HG03442 (cell line): ENCODE measurements at regions not wholly inside any gene's neighbourhood (a gene's known extent, or its start where the extent isn't known, plus 50 kb on each side); places are given as distances from the start of the nearest gene placed in this dataset.

Experiments used
- ATAC-seq: cut with Tn5 transposase; IDR thresholded peaks from one replicate; pipeline ENCODE4 v1.9.1; 2021; ENCODE audit warnings: mild to moderate bottlenecking, moderate library complexity; ENCODE audit not compliant: unreplicated experiment

DNA sequence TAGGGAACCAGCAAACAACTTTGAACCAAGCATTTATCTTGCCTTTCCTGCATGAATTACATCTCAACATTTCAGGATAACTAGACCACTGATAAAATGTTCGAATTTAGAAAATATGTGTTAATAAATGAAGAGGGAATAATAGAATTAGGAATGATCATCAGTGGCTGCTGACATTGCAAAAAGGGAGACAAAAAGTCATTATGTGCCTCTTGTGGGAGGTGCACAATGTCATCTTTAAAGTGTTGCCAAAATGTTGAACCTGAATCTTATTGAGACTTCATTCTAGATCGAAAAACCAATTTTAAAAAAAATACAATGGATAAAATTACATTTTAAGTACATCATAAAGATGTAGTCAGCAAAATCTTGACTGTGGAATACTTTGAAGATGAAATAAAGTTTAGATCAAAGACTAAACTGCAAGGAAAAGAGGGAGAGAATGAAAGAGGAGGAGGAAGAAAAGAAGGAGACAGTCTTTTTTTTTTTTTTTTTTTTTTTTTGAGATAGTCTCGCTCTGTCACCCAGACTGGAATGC, 299.3 kb downstream of the FBXW7 start:
- no peak for ATAC-seq

DNA sequence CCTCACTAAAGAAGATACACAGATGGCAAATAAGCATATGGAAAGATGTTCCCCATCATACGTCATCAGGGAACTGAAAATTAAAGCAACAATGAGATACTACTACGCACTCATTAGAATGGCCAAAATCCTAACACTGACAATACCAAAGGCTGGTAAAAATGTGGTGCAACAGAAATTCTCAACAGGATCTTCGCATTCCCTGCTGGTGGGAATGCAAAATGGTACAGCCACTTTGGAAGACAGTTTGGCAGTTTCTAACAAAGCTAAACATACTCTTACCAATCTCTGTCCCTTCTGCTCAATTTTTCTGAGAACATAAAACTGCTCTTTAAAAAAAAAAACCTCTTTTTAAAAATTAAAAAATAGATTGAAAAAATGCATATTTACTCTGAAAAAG, 300.2 kb downstream of the FBXW7 start:
- no peak for ATAC-seq

DNA sequence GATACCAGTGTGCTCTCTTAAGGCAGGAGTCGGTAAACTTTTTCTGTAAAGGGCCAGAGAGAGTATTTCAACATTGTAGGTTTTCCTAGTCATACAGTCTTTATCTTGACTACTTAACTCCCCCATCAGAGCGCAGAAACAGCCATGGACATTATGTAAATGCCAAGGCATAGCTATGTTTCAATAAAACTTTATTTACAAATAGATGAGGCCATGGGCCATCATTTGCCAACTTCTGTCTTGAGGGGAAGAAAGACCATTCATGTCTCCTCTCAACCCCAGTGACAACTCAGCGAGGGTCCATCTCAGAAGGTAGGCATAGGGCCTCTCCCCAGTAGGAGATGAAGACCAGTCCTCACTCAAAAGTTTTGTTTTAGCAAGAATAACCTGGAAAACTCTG, 301.3 kb downstream of the FBXW7 start:
- no peak for ATAC-seq

GRCh38 chr4:152232271-152232670, 303.6 kb downstream of the FBXW7 start:
- ATAC-seq, result no peak

DNA sequence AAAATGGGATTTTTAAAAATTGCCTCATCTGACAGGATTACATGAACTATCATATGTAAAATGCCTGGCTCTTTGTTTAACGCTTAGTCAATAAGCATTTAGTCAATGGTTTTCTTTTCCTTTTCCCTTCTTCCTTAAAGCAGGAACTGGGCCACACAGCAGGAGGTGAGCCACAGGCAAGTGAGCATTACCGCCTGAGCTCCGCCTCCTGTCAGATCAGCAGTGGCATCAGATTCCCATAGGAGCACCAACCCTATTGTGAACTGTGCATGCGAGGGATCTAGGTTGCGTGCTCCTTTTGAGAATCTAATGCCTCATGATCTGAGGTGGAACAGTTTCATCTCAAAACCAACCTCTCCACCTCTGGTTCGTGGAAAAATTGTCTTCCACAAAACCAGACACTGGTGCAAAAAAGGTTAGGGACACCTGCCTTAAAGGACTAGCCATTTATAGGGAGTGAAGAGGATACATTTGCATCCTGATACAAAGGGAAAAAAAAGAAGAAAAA, 306.1 kb downstream of the FBXW7 start:
- no peak for ATAC-seq

DNA sequence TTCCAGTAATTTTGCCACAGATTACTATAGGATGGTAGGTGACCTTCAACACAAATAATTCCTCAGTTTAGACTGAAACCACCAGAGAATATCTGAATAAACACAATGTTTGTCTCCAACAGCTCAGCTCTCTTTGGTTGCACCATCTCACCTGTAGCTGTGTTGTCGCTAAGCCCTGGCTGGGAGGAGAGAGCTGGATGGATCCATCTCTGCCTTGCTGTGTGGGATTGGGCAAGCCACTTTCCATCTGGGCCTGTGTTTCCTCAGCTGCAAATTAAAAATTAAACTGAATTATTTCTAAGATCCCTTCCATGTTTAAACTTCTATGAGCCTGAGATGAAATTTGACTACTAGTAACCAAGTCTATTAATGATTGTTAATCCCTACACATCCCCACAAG, 310.2 kb downstream of the FBXW7 start:
- ATAC-seq, result no peak

DNA sequence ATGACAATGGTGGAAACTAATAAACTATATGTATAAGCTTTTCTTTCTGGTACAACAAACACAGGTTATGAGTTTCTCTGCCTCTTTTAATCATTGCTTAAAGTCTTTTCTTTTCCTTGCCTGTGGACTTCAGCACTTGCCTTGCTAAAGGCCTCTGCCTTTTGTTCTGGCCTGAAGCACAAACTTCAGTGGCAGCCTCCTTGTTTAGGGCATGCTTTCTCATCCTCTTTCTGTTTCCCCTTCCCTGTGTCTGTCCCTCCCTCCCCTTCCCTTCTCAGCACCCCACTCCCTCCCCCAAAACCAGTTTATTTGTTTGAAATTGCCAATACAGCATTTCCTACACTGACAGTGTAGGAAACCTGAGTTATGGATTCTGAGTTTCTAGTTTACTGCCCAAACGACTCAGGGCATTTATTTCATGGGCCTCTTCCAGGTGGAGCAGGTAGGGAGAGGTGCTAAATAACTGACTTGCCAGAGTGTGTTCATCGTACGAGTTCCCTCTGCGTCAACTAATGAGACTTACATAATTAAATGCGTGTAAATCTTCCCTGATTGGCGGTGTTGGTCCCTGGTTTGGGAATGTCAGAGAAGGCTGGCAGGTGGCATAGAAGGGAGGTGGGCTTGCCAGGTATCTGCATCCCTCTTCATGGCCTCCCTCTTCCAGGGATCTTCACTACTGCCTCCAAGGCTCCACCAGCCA, 311.0 kb downstream of the FBXW7 start:
- ATAC-seq, result no peak

- ATAC-seq, result no peak
Observed at GRCh38 chr4:152224223-152224622, 311.7 kb downstream of the FBXW7 start.

- no peak for ATAC-seq
Observed at GRCh38 chr4:152223600-152223999, 312.3 kb downstream of the FBXW7 start.

DNA sequence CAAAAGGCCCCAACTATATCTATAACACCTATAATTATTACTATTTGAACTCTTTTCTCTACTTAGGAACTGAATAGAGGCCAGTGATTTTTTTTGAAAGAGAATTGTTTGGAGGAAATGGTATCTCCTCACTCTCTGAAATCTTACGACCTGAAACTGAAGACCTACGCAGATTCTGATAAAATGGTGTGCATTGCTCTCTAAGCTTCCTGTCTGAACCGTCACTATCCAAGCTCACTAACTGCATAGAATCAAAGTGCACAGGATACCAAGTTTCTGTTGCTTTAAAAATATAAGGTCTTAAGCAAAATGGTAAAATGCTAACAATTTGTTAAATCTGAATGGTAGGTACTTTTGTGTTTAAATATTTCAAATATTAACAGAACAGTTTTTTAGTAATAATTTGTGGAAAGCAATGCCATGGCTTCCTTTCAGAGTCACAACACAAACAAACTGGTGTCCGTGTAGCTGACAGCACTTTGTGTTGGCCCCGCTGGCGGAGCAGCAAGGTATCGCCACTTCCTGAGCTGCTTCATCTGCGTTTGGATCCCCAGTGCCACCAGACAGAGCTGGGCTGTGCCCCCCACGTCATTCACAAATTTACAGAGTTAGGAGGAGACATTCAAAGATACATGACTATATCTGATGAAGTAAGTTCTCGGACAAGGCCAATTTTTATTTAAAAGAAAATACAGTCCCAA, 313.9 kb downstream of the FBXW7 start:
- no peak for ATAC-seq

DNA sequence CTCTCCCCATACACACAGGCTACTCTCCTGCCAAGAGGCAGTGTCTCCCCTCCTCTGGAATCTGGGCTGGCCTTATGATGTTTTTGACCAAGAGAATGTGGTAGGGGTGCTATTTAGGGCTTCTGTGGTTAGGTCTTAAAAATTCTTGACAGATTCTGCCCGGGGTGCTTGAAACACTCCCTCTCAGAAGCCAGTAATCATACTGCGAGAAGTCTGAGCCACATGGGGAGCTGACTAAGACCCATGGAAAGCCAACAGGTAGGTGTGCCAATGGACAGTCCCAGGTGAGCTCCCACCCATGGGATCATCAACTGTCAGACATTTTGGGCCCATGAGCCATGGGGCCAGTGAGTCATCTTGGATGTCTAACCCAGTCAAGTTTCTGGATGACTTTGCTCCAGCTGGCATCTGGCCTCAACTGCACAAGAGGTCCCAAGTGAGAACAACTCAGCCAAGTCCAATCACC, 315.7 kb downstream of the FBXW7 start:
- ATAC-seq, result peak; percentile 75

GRCh38 chr4:152218576-152218975, 317.3 kb downstream of the FBXW7 start:
- no peak for ATAC-seq

DNA sequence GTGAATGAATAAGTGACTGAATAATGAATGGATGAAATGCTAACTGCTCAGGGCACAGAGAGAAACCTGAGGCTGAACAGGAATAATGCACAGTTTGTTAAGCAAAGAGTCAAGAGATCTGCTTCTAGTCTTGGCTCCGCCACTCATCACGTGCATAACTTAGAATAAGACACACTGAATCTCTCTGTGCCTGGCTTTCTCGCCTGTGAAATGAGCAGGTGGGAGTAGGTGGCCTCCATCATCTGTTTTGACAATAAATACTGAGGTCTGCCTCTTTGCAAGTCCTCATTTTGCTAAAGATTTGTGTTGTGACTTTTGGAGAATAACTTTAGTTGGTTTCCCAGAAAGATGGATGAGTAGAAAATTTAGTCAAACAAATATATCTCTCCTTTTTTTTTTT, 318.0 kb downstream of the FBXW7 start:
- no peak for ATAC-seq

DNA sequence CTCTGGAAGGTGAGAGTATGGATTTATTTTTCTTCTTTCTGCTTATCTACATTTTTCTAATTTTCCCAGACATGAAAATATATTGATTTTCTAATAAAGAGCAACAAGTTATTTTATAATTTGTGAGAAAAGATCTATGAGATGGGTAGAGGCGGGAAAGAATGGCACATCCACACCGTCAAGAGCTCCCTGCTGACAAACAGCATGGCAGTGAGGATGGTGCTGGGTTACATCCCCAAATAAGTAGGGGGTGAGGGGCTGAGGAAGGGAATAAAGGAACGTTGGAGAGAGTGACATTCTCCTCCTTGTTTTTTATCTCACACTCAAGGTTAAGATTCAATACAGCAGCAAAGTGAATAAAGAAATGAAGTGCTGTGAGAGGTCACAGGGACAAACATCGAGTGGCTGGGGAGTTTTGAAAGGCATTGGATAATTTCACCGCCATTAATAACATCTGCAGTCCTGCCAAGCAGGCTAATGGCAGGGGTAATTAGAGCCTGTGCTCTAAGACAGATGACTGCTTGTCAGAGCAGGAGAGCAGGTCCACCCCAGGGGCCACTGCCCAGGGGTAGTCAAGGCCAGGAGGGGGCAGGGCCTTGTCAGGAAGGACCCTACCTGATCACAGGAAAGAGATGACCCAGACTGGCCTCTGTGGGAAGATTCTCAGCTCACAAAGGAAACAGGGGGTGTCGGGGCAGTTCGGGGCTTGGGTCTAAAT, 323.8 kb downstream of the FBXW7 start:
- no peak for ATAC-seq

DNA sequence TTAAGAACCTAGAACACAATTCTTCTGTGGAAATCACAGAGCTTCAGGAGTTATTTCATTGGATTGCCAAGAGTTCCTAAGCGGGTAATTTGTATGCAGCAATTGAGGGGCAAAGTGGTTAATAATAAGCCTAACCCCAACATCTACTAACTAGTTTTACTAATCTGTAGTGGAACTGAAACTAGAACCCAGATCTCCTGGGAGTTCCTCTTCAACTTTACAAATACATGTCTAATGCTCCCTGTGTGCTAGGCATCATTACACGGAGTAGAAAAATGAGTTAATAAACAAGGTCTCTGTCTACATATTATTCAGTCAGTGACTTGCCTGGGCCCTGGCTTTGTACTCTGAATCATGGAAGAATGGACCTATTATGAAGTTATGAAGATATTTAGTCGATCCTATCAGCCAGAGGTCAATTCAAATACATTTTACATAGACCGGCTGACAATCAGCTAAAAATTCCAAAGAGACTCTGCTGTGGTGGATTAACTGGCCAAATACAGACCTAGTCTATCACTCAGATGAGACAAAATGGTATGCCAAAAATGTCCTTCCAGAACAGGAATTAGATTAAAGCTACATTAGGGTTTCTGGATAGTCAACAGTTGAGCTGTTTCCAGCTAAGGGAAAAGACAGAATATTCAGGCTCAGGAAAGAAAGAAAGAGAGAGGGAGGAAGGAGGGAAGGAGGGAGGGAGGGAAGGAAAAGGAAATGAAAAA, 326.0 kb downstream of the FBXW7 start:
- peak; percentile 36 for ATAC-seq

- no peak for ATAC-seq
Observed at GRCh38 chr4:152207378-152207720, 328.5 kb downstream of the FBXW7 start.

DNA sequence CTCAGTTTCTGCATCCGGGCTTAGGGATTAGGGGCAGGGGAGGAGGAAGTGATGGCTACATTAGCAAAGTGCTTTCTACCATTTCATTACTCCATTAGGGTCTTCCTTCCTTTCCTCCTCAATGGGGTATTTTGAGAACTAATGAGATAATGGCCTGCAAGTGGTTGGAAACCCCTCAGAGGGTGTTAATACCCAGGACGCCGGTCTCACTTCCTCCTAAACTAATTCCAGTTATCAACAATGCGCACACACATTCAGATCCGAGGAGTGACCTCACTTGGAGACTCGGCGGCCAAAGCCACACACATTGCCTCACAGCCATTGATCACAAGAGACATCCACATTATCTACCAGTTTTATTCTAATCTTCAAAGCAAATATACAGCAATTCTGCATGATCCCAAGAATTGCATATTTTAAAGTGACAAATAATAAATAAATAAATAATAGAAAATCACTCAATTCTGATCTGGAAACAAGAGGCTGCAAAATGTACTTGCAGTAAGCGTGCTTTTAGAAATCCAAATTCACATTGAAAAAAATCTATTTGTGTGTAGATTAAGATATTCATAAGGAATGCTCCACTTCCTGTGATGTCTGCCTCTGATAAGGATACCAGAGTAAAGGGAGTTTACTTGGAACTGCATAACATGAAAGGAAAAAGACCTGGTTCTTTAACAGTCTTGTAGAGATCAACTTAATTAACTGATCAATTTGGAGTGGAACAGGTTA, 329.1 kb downstream of the FBXW7 start:
- no peak for ATAC-seq

GRCh38 chr4:152206185-152206584, 329.7 kb downstream of the FBXW7 start:
- no peak for ATAC-seq

DNA sequence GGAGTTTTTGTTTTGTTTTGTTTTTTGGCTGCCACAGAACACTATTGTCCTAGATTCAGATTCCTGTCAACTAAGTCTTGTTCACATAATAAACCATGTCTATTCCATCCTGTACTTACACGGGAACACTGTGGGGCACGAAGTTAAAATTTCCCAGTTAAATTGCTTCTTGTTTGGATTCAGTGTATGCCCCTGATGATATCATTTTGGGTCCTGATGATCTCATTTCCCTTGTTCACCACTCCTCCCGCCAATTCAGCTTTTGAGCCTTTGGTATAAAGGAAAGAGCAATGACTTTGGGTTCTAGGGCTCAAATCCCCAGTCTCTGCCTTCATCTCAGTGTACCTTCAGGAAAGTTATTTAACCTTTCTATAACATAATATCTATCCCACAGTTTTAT, 333.5 kb downstream of the FBXW7 start:
- no peak for ATAC-seq
